B cell (primary cell): ENCODE measurements at regions not wholly inside any gene's neighbourhood (a gene's known extent, or its start where the extent isn't known, plus 50 kb on each side); places are given as distances from the start of the nearest gene placed in this dataset.
"Not testable (repeated sequence)": the region's sequence is repeated elsewhere in the genome, so short reads cannot be mapped to it uniquely, and the experiment has no call there.

ENCODE experiments used
- CTCF ChIP-seq: fragments of 200-600 bp; IDR thresholded peaks from one replicate; pipeline ENCODE4 v1.8.0; 2022; ENCODE audit warnings: antibody characterized with exemption, mild to moderate bottlenecking
- EZH2 ChIP-seq: IDR thresholded peaks from 2 replicates; pipeline ENCODE4 v1.6.1; 2012; ENCODE audit warnings: borderline replicate concordance, low read depth, mild to moderate bottlenecking, moderate library complexity, low read length; ENCODE audit not compliant: insufficient read depth, poor library complexity, severe bottlenecking

GRCh38 chr9:85820598-85820997 lies 78.8 kb upstream of the AGTPBP1 start:
- not testable (repeated sequence) for TF ChIP-seq CTCF, EZH2
